NB4 (cell line): ENCODE measurements at regions not wholly inside any gene's neighbourhood (a gene's known extent, or its start where the extent isn't known, plus 50 kb on each side); places are given as distances from the start of the nearest gene placed in this dataset.

Source experiments
- CTCF ChIP-seq: IDR thresholded peaks from one replicate; pipeline ENCODE4 v1.5.1; 2012; ENCODE audit warnings: low read depth, low read length
- POLR2A ChIP-seq: IDR thresholded peaks from 2 replicates; pipeline ENCODE4 v1.6.1; 2011; ENCODE audit warnings: mild to moderate bottlenecking; ENCODE audit not compliant: insufficient read length; ENCODE audit errors: extremely low read depth

DNA sequence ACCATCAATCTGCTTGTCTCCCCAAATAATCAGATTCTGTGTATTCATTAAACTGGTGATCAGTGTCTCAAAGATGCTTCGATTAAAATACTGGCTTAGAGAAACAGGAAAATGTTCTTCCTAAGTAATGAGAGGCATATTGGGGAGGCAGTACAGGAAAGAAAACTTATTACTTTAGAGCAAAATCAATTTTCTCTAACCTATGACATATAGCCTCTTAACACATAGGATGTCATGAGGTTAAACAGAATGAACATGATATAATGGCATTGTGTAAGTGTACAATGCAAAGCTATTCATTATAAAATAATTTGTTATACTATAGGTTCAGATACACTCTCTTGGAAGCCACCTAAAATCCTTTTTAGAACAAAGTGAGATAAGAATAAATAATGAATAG lies 819.3 kb downstream of the KCNJ2 start:
- TF ChIP-seq CTCF (no peak), POLR2A (no peak)
